ENCODE measurements at regions not wholly inside any gene's neighbourhood (a gene's known extent, or its start where the extent isn't known, plus 50 kb on each side); places are given as distances from the start of the nearest gene placed in this dataset.

GRCh38 chr13:40192452-40192851 is 474.0 kb downstream of the FOXO1 start:
- no peak for TF ChIP-seq CTCF (IDR thresholded peaks at IDR 0.05)
- no peak for TF ChIP-seq EZH2 (IDR thresholded peaks at IDR 0.05)
- TF ChIP-seq EZH2phosphoT487 (IDR thresholded peaks at IDR 0.05): no peak
